GM23338 (cell line): ENCODE measurements at regions not wholly inside any gene's neighbourhood (a gene's known extent, or its start where the extent isn't known, plus 50 kb on each side); places are given as distances from the start of the nearest gene placed in this dataset.

ENCODE experiments used
- CREB1 ChIP-seq: fragments of 250-450 bp; sonication (Bioruptor Pico); IDR thresholded peaks from 2 replicates; pipeline ENCODE4 v1.5.0; 2020; ENCODE audit warnings: low read depth, mild to moderate bottlenecking, moderate library complexity
- ETS1 ChIP-seq: IDR thresholded peaks from 2 replicates; pipeline ENCODE4 v1.6.1; 2016; ENCODE audit warnings: antibody characterized with exemption
- EZH2 ChIP-seq: fragments of 200-600 bp; sonication (generic); IDR thresholded peaks from one replicate; pipeline ENCODE4 v1.8.0; 2017; ENCODE audit warnings: antibody characterized with exemption, mild to moderate bottlenecking, low read depth; ENCODE audit not compliant: unreplicated experiment
- EZH2phosphoT487 ChIP-seq: fragments of 200-600 bp; sonication (generic); IDR thresholded peaks from one replicate; pipeline ENCODE4 v1.8.1; 2018; ENCODE audit warnings: antibody characterized with exemption; ENCODE audit not compliant: unreplicated experiment
- NANOG ChIP-seq: IDR thresholded peaks from 2 replicates; pipeline ENCODE4 v1.6.1; 2016; ENCODE audit warnings: antibody characterized with exemption, borderline replicate concordance
- POLR2AphosphoS5 ChIP-seq: IDR thresholded peaks from 2 replicates; pipeline ENCODE4 v1.6.1; 2016; ENCODE audit warnings: antibody characterized with exemption, low read depth
- REST ChIP-seq: IDR thresholded peaks from one replicate; pipeline ENCODE4 v1.6.1; 2018; ENCODE audit warnings: antibody characterized with exemption; ENCODE audit not compliant: unreplicated experiment
- TF ChIP-seq, protein P1 (sequence below), 2 experiments: fragments of 200-600 bp in 1 of 2; sonication (generic) in 1 of 2; conservative IDR thresholded peaks; 2 replicates each; pipeline versions ENCODE4 v1.5.1 to v1.6.1; 2016 to 2017; ENCODE audit warnings: antibody characterized with exemption in 2 of 2, low read depth in 2 of 2, mild to moderate bottlenecking in 2 of 2, moderate library complexity in 1 of 2

DNA sequence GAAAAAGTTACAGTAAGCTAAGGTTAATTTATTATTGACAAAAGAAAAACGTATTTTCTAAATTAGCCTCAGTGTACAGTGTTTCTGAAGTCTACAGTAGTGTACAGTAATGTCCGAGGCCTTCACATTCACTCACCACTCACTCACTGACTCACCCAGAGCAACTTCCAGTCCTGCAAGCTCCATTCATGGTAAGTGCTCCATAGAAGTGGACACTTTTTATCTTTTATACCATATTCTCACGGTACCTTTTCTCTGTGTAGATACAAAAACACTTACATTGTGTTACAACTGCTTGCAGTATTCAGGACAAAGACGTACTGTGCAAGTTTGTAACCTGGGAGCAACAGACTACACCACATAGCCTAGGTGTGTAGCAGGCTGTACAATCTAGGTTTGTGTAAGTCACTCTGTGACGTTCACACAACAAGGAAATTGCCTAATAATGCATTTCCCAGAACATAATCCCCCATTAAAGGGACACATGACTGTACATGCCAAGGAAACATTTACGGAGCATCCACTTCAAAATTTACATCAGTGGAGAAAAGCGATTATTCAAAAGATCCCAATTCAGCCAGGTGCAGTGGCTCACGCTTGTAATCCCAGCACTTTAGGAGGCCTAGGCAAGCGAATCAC lies 133.4 kb downstream of the BANF2 start:
- TF ChIP-seq, protein P1, sequence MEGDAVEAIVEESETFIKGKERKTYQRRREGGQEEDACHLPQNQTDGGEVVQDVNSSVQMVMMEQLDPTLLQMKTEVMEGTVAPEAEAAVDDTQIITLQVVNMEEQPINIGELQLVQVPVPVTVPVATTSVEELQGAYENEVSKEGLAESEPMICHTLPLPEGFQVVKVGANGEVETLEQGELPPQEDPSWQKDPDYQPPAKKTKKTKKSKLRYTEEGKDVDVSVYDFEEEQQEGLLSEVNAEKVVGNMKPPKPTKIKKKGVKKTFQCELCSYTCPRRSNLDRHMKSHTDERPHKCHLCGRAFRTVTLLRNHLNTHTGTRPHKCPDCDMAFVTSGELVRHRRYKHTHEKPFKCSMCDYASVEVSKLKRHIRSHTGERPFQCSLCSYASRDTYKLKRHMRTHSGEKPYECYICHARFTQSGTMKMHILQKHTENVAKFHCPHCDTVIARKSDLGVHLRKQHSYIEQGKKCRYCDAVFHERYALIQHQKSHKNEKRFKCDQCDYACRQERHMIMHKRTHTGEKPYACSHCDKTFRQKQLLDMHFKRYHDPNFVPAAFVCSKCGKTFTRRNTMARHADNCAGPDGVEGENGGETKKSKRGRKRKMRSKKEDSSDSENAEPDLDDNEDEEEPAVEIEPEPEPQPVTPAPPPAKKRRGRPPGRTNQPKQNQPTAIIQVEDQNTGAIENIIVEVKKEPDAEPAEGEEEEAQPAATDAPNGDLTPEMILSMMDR (conservative IDR thresholded peaks at IDR 0.05; ENCODE audit: low read depth in 2 of 2) = no peak
- TF ChIP-seq EZH2 (no peak), ETS1 (no peak), CREB1 (CRISPR knock-in tag) (no peak), POLR2AphosphoS5 (no peak), REST (no peak), EZH2phosphoT487 (no peak), NANOG (no peak)
